ENCODE measurements at regions not wholly inside any gene's neighbourhood (a gene's known extent, or its start where the extent isn't known, plus 50 kb on each side); places are given as distances from the start of the nearest gene placed in this dataset.

GRCh38 chr21:35336534-35336933 lies 287.4 kb upstream of the RUNX1 start:
- TF ChIP-seq, protein P1, sequence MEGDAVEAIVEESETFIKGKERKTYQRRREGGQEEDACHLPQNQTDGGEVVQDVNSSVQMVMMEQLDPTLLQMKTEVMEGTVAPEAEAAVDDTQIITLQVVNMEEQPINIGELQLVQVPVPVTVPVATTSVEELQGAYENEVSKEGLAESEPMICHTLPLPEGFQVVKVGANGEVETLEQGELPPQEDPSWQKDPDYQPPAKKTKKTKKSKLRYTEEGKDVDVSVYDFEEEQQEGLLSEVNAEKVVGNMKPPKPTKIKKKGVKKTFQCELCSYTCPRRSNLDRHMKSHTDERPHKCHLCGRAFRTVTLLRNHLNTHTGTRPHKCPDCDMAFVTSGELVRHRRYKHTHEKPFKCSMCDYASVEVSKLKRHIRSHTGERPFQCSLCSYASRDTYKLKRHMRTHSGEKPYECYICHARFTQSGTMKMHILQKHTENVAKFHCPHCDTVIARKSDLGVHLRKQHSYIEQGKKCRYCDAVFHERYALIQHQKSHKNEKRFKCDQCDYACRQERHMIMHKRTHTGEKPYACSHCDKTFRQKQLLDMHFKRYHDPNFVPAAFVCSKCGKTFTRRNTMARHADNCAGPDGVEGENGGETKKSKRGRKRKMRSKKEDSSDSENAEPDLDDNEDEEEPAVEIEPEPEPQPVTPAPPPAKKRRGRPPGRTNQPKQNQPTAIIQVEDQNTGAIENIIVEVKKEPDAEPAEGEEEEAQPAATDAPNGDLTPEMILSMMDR (IDR thresholded peaks at IDR 0.05): no peak
- TF ChIP-seq POLR2A (IDR thresholded peaks at IDR 0.05): no peak

All from heart left ventricle (tissue), 13 donors.